K562 (cell line): ENCODE measurements at regions not wholly inside any gene's neighbourhood (a gene's known extent, or its start where the extent isn't known, plus 50 kb on each side); places are given as distances from the start of the nearest gene placed in this dataset.

ENCODE experiments used
- CCAR2 ChIP-seq: fragments of 200-400 bp; formaldehyde crosslinking; IDR thresholded peaks from 2 replicates; pipeline ENCODE4 v1.6.1; 2017; ENCODE audit warnings: mild to moderate bottlenecking, low read depth, low read length
- MAZ ChIP-seq, 2 experiments: fragments of 450-650 bp in 1 of 2; sonication (generic) in 1 of 2; formaldehyde crosslinking; IDR thresholded peaks in 1 of 2; conservative IDR thresholded peaks in 1 of 2; 2 replicates each; pipeline versions ENCODE4 v1.4.0 to v1.5.0; 2020; ENCODE audit warnings: mild to moderate bottlenecking in 1 of 2, missing genetic modification reagents in 1 of 2
- NFIX ChIP-seq: fragments of 250-450 bp; sonication (Bioruptor Pico); IDR thresholded peaks from 2 replicates; pipeline ENCODE4 v1.4.0; 2020; ENCODE audit warnings: low read depth, mild to moderate bottlenecking, moderate library complexity
- NR0B1 ChIP-seq: fragments of 450-650 bp; IDR thresholded peaks from one replicate; pipeline ENCODE4 v1.6.1; 2018; ENCODE audit warnings: mild to moderate bottlenecking, moderate library complexity; ENCODE audit not compliant: partially characterized antibody
- NR2C2 ChIP-seq, 2 experiments: fragments of 200-800 bp in 1 of 2; sonication (Bioruptor generic) in 1 of 2; sonication (generic) in 1 of 2; formaldehyde crosslinking in 1 of 2; IDR thresholded peaks; 2 replicates each; pipeline versions ENCODE4 v1.6.1 to v1.8.0; 2016 to 2022; ENCODE audit warnings: mild to moderate bottlenecking in 1 of 2, missing compliant biosample characterization in 1 of 2, missing genetic modification characterization in 1 of 2, missing genetic modification reagents in 1 of 2
- PATZ1 ChIP-seq: fragments of 250-450 bp; sonication (Bioruptor Pico); IDR thresholded peaks from 2 replicates; pipeline ENCODE4 v1.5.0; 2020; ENCODE audit warnings: mild to moderate bottlenecking, borderline replicate concordance
- STAT5B ChIP-seq: fragments of 250-450 bp; sonication (Bioruptor Pico); IDR thresholded peaks from 2 replicates; pipeline ENCODE4 v1.8.0; 2021; ENCODE audit warnings: mild to moderate bottlenecking, inconsistent platforms
- TBL1XR1 ChIP-seq, 2 experiments: IDR thresholded peaks; 2 replicates each; pipeline ENCODE4 v1.6.1; 2012; ENCODE audit warnings: improper control_type of control experiment in 2 of 2, low read length in 2 of 2, mild to moderate bottlenecking in 1 of 2
- TFAP4 ChIP-seq: sonication (generic); formaldehyde crosslinking; IDR thresholded peaks from 2 replicates; pipeline ENCODE4 v1.8.0; 2022; ENCODE audit warnings: missing genetic modification reagents, mild to moderate bottlenecking, moderate library complexity, borderline replicate concordance
- ZBTB2 ChIP-seq: fragments of 450-650 bp; IDR thresholded peaks from 2 replicates; pipeline ENCODE4 v1.6.1; 2016; ENCODE audit warnings: antibody characterized with exemption
- ZNF384 ChIP-seq: IDR thresholded peaks from 2 replicates; pipeline ENCODE4 v1.6.1; 2012; ENCODE audit warnings: low read depth, low read length, improper control_type of control experiment
- TF ChIP-seq, protein P1 (sequence below), 2 experiments: fragments of 450-650 bp; IDR thresholded peaks; 2 replicates each; pipeline ENCODE4 v1.6.1; 2016; ENCODE audit warnings: mild to moderate bottlenecking in 2 of 2, borderline replicate concordance in 1 of 2, low read depth in 1 of 2, moderate library complexity in 1 of 2

DNA sequence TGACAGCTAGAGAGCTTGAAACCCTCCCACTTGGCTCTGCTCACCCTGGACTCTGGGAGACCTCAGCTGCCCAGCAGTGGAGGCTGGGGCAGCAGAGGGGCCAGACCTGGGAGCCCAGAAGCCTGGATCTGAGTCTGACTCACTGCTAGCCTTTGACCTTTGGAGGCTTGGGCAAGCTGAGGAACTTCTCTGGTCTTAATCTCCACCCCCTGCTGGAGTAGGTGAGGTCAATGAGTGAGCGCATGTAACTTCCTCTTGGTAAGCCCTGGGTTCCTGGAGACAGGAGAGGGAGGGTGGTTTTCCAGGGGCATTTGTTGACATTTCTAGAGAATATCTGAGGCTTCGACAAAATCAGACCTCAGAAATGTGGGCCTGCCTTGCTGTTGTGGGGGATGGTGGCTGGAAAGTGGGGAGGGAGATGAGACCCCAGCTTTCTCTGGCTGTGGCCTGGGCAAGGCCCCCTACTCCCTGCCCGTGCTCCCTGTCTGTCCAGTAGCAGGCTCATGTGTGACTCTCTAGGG, 73.0 kb upstream of the YWHAQ start (continued):
- no peak for TF ChIP-seq ZNF384
- TF ChIP-seq TFAP4 (CRISPR knock-in tag) = peak; percentile 60
- TF ChIP-seq, protein P1, sequence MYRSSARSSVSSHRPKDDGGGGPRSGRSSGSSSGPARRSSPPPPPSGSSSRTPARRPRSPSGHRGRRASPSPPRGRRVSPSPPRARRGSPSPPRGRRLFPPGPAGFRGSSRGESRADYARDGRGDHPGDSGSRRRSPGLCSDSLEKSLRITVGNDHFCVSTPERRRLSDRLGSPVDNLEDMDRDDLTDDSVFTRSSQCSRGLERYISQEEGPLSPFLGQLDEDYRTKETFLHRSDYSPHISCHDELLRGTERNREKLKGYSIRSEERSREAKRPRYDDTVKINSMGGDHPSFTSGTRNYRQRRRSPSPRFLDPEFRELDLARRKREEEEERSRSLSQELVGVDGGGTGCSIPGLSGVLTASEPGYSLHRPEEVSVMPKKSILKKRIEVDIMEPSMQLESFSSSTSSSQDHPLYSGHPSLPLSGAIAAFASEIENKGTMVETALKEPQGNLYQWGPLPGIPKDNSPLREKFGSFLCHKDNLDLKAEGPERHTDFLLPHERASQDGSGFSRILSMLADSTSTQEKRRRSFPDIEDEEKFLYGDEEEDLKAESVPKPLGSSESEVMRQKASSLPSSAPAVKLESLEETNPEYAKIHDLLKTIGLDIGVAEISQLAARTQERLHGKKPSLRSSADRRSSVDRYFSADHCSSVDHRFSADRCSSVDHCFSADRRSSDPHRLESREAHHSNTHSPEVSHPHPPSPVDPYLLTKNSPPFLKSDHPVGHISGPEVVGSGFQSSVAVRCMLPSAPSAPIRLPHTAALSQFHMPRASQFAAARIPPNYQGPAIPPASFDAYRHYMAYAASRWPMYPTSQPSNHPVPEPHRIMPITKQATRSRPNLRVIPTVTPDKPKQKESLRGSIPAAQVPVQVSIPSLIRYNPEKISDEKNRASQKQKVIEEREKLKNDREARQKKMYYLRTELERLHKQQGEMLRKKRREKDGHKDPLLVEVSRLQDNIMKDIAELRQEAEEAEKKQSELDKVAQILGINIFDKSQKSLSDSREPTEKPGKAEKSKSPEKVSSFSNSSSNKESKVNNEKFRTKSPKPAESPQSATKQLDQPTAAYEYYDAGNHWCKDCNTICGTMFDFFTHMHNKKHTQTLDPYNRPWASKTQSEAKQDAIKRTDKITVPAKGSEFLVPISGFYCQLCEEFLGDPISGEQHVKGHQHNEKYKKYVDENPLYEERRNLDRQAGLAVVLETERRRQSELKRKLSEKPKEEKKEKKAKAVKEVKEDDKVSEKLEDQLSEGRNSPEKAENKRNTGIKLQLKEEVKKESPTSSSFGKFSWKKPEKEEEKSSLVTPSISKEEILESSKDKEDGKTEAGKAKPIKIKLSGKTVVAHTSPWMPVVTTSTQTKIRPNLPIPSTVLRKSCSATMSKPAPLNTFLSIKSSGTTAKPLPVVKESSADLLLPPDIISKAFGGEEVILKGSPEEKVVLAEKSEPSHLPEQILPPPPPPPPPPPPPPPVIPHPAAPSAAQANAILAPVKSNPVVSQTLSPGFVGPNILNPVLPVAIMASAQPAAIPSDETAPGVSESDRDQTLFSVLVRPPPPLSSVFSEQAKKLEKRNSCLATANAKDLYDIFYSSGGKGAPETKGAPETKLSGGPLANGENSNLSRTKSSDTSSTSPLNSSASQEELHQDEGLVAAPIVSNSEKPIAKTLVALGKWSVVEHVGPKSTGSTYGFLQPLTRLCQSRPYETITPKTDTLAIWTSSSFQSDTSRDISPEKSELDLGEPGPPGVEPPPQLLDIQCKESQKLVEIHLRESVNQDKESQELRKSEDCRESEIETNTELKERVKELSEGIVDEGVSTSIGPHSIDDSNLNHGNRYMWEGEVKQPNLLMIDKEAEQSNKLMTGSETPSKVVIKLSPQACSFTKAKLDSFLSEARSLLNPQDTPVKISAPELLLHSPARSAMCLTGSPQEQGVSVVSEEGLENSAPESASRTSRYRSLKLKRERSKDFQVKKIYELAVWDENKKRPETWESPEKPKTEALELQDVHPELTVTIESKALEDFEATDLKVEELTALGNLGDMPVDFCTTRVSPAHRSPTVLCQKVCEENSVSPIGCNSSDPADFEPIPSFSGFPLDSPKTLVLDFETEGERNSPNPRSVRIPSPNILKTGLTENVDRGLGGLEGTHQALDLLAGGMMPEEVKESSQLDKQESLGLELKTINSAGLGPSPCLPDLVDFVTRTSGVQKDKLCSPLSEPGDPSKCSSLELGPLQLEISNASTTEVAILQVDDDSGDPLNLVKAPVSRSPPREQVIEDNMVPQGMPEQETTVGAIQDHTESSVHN (IDR thresholded peaks at IDR 0.05; ENCODE audit: borderline replicate concordance in 1 of 2, low read depth in 1 of 2) = no peak
- peak; percentile 93 for TF ChIP-seq NR2C2 (CRISPR knock-in tag; IDR thresholded peaks at IDR 0.05)
- TF ChIP-seq NR2C2 (tag; IDR thresholded peaks at IDR 0.05) = peak; percentile 96
- TF ChIP-seq PATZ1 (CRISPR knock-in tag) = no peak
- TF ChIP-seq STAT5B = no peak
- TF ChIP-seq CCAR2 = no peak
- peak in 1 of 2 experiments; percentile 44; a peak in 2 of 4 replicates for TF ChIP-seq MAZ (CRISPR knock-in tag; conservative IDR thresholded peaks at IDR 0.05 in 1 of 2, IDR thresholded peaks at IDR 0.05 in 1 of 2)
- TF ChIP-seq ZBTB2 = no peak
- no peak for TF ChIP-seq TBL1XR1 (IDR thresholded peaks at IDR 0.05; ENCODE audit: low read length in 2 of 2)
- no peak for TF ChIP-seq NFIX (CRISPR knock-in tag)
- TF ChIP-seq NR0B1 = no peak
